HepG2 (cell line): ENCODE measurements at regions not wholly inside any gene's neighbourhood (a gene's known extent, or its start where the extent isn't known, plus 50 kb on each side); places are given as distances from the start of the nearest gene placed in this dataset.

Experiments
- ATAC-seq: fragments of 200-7000 bp; cut with Tn5 transposase; 3 replicates; pipeline ENCODE4 v1.9.1; 2020; ENCODE audit warnings: mild to moderate bottlenecking, moderate library complexity
- BruUV-seq: library from RNA; stranded (reverse); fragments of 400-500 nt; replicated peaks from 2 replicates; lab custom pipeline; 2021; lab: Mats Ljungman, UMichigan
- CTCF ChIA-PET: fragments of 300-600 bp; formaldehyde crosslinking; extraction: SDS; loops from one replicate; lab custom pipeline; 2021; ENCODE audit warnings: low total read pairs, inconsistent platforms, low intra/inter-chr PET ratio; lab: Yijun Ruan, JAX
- POLR2A ChIA-PET: fragments of 350-600 bp; sonication (Branson Sonifier 250); formaldehyde crosslinking; loops from one replicate; lab custom pipeline; 2020; ENCODE audit warnings: antibody characterized with exemption, inconsistent platforms; lab: Yijun Ruan, JAX
- DNase-seq: peaks from one replicate; pipeline ENCODE4 v3.0.0-alpha.2; 2015; ENCODE audit warnings: low spot score
- FAIRE-seq: peaks from 3 replicates; lab custom pipeline; 2011; peaks lifted over from hg19 to GRCh38; lab: Jason Lieb, UNC
- H2AFZ ChIP-seq: one replicate; pipeline ENCODE4 v1.6.1; 2011; ENCODE audit warnings: low read length, inconsistent platforms
- H3K27ac ChIP-seq: fragments of 300-600 bp; 3 replicates; pipeline ENCODE4 v1.8.0; 2011; ENCODE audit warnings: mixed run types, mild to moderate bottlenecking, mixed read lengths, low read length, inconsistent platforms; ENCODE audit not compliant: insufficient read depth; ENCODE audit errors: extremely low read length
- H3K27me3 ChIP-seq, 2 experiments: fragments of 200-600 bp in 1 of 2; 2 replicates in 1 of 2; 3 replicates in 1 of 2; pipeline versions ENCODE4 v1.6.0 to v1.8.0; 2011; ENCODE audit warnings: low read length in 2 of 2, mild to moderate bottlenecking in 2 of 2, moderate library complexity in 2 of 2, inconsistent platforms in 1 of 2; ENCODE audit not compliant: insufficient read depth in 2 of 2, control insufficient read depth in 1 of 2
- H3K36me3 ChIP-seq, 2 experiments: fragments of 200-600 bp in 1 of 2; replicated peaks in 1 of 2; 2 replicates in 1 of 2; 3 replicates in 1 of 2; pipeline versions ENCODE4 v1.5.1 to v1.8.0; 2011; ENCODE audit warnings: low read length in 2 of 2, inconsistent platforms in 1 of 2; ENCODE audit not compliant: insufficient read depth in 2 of 2, control insufficient read depth in 1 of 2
- H3K4me1 ChIP-seq: 2 replicates; pipeline ENCODE4 v1.5.1; 2012; ENCODE audit warnings: low read length, inconsistent platforms; ENCODE audit not compliant: insufficient read depth
- H3K4me2 ChIP-seq: 2 replicates; pipeline ENCODE4 v1.6.0; 2011; ENCODE audit warnings: low read depth, low read length, inconsistent platforms
- H3K4me3 ChIP-seq, 3 experiments: fragments of 200-600 bp in 1 of 3; sonication (generic), shearing (Covaris generic) in 1 of 3; replicated peaks in 1 of 3; 2 replicates each; pipeline ENCODE4 v1.5.1; 2011 to 2016; ENCODE audit warnings: low read length in 3 of 3, inconsistent platforms in 2 of 3, low read depth in 2 of 3, mild to moderate bottlenecking in 2 of 3, control low read depth in 1 of 3, mixed read lengths in 1 of 3; ENCODE audit not compliant: insufficient read depth in 1 of 3
- H3K79me2 ChIP-seq: one replicate; pipeline ENCODE4 v1.6.1; 2011; ENCODE audit warnings: low read length, inconsistent platforms; ENCODE audit not compliant: insufficient read depth
- H3K9ac ChIP-seq: 2 replicates; pipeline ENCODE4 v1.6.0; 2011; ENCODE audit warnings: mild to moderate bottlenecking, low read depth, low read length, inconsistent platforms; ENCODE audit not compliant: insufficient read depth
- H3K9me3 ChIP-seq: 2 replicates; pipeline ENCODE4 v1.5.1; 2012; ENCODE audit warnings: mild to moderate bottlenecking, low read length
- H4K20me1 ChIP-seq: 2 replicates; pipeline ENCODE4 v1.6.0; 2011; ENCODE audit warnings: inconsistent platforms, mild to moderate bottlenecking, low read length, moderate library complexity; ENCODE audit not compliant: insufficient read depth
- AGO1 ChIP-seq: fragments of 200-400 bp; formaldehyde crosslinking; IDR thresholded peaks from 2 replicates; pipeline ENCODE4 v1.6.1; 2017; ENCODE audit warnings: mild to moderate bottlenecking, low read depth, low read length, moderate library complexity; ENCODE audit not compliant: poor library complexity, severe bottlenecking
- ARID3A ChIP-seq: IDR thresholded peaks from 2 replicates; pipeline ENCODE4 v1.6.1; 2012; ENCODE audit warnings: low read depth, low read length, improper control_type of control experiment
- SSRP1 ChIP-seq: IDR thresholded peaks from 2 replicates; pipeline ENCODE4 v1.6.1; 2016; ENCODE audit warnings: control low read depth
- ZBTB34 ChIP-seq: sonication (generic); formaldehyde crosslinking; IDR thresholded peaks from 2 replicates; pipeline ENCODE4 v1.8.0; 2022; ENCODE audit warnings: mild to moderate bottlenecking, missing genetic modification reagents
- ZNF414 ChIP-seq: sonication (generic); formaldehyde crosslinking; IDR thresholded peaks from 2 replicates; pipeline ENCODE4 v1.5.0; 2020; ENCODE audit warnings: missing genetic modification reagents
- ZNF432 ChIP-seq: sonication (generic); formaldehyde crosslinking; IDR thresholded peaks from 2 replicates; pipeline ENCODE4 v1.5.0; 2020; ENCODE audit warnings: missing genetic modification reagents, mild to moderate bottlenecking, borderline replicate concordance
- ZNF883 ChIP-seq: sonication (generic); formaldehyde crosslinking; IDR thresholded peaks from 2 replicates; pipeline ENCODE4 v1.5.1; 2020; ENCODE audit warnings: mild to moderate bottlenecking, missing genetic modification reagents; ENCODE audit errors: not compliant biosample characterization
- ZNF891 ChIP-seq: sonication (generic); formaldehyde crosslinking; IDR thresholded peaks from 2 replicates; pipeline ENCODE4 v1.5.0; 2020; ENCODE audit warnings: mild to moderate bottlenecking, missing genetic modification reagents
- WGBS: methylation state at CpG from one replicate; pipeline ENCODE4 v1.1.6; 2017; ENCODE audit warnings: low lambda C conversion rate; 5-methylcytosine and 5-hydroxymethylcytosine counted together
- in situ Hi-C: cut with HindIII; loops from 2 replicates; pipeline ENCODE4 v1.10.0; 2017; ENCODE audit warnings: low pct_unique_long_range_greater_than_20kb; ENCODE audit not compliant: extremely low pct_ligation_motif_present
- intact Hi-C: fragments of 100-400 bp; cut with micrococcal nuclease; formaldehyde crosslinking; loops from one replicate; pipeline ENCODE4 v1.10.0; 2022; ENCODE audit not compliant: unreplicated experiment

- no peak overlapping the region for H3K4me2 ChIP-seq
- BruUV-seq: no TSS peak
- TF ChIP-seq SSRP1 (no peak), ARID3A (no peak), AGO1 (no peak), ZNF432 (CRISPR knock-in tag) (no peak), ZNF414 (CRISPR knock-in tag) (no peak), ZNF891 (CRISPR knock-in tag) (no peak), ZBTB34 (CRISPR knock-in tag) (no peak), ZNF883 (no peak)
- in situ Hi-C loops (no loop called here), intact Hi-C loops (no loop called here)
- no peak overlapping the region for H3K4me3 ChIP-seq
- 63% methylated on average over 3 of the region's 4 CpGs for WGBS
- H3K4me1 ChIP-seq: peaks cover 11% of the 10 kb centered on the region; the same call in 1 of the 2 replicates
- no peaks in the 10 kb centered on the region; a peak in 2 of 5 replicates for H3K27me3 ChIP-seq
- no peak overlapping the region for H2AFZ ChIP-seq
- H3K9me3 ChIP-seq: no peaks in the 10 kb centered on the region
- CTCF ChIA-PET: no interaction called here
- no peaks in the 10 kb centered on the region for H4K20me1 ChIP-seq
- FAIRE-seq (no peak), ATAC-seq (no peak), DNase-seq (no peak)
- H3K9ac ChIP-seq: no peak overlapping the region
- H3K79me2 ChIP-seq: no peaks in the 10 kb centered on the region
- no peaks in the 10 kb centered on the region for H3K36me3 ChIP-seq
- no peak overlapping the region for H3K27ac ChIP-seq
- POLR2A ChIA-PET: no interaction called here
Measured at GRCh38 chr1:222097588-222097987, 355.7 kb upstream of the DUSP10 start.
